ENCODE measurements at regions not wholly inside any gene's neighbourhood (a gene's known extent, or its start where the extent isn't known, plus 50 kb on each side); places are given as distances from the start of the nearest gene placed in this dataset.

DNA sequence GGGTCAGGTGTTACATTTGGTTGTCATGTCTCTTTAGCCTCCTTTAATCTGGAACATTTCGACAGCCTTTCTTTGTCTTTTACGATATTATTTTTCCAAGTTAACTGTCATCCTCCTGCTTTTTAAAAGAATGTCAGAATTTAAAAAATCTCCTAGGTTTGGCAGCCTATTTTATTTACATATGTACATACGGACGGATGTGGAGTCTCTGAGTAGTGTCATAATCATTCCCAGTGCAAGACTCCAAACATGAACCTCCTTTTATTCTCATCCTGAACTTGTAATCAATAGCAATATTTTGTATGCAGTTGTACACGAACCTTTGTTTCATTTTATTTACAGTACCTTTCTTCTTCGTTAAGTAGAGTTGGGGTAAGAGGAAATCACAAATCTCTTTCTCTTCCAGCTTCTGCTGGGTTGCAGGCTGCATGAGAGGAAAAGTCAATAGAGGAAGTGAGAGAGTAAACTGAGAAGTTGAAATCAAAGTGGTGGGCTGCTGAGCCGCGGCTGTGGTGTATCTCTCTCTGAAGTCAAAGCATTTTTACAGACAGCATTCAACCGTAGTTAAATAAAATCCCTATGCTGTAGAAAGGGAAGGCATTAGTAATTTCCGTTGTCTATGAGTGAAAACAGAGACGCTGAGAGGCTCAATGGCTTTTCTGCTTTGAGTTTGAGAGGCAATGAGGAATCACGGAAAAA lies 53.9 kb upstream of the RPS6KA3 start:
- DNase-seq (ENCODE audit: low read depth) = no peak
- H3K4me3 ChIP-seq (replicated peaks; ENCODE audit: low read depth, low read length) = no peak overlapping the region
- TF ChIP-seq CTCF (IDR thresholded peaks at IDR 0.05; ENCODE audit: low read length, missing control alignments) = no peak

DNA sequence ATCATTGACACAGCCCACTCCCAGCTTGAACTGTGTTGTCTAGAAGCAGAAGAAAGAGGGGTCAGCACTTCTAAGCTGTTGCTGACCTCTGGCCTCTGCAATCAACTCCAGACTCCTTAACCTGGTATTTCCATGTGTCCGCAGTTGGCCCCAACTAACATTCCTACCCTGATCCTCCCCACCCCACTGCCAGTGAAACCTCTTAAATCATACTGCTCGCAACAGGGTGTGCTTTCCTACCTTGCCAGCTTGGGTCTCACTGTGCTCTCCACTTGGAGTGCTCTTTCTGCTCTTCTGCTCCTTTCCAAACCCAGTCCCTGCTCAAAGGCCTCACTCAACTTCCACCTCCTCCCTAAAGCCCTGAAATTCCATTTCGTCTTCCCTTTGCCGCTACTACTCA lies 52.3 kb upstream of the RPS6KA3 start:
- H3K4me3 ChIP-seq (replicated peaks; ENCODE audit: low read depth, low read length) = no peak overlapping the region
- no peak for TF ChIP-seq CTCF (IDR thresholded peaks at IDR 0.05; ENCODE audit: low read length, missing control alignments)
- DNase-seq (ENCODE audit: low read depth) = no peak

DNA sequence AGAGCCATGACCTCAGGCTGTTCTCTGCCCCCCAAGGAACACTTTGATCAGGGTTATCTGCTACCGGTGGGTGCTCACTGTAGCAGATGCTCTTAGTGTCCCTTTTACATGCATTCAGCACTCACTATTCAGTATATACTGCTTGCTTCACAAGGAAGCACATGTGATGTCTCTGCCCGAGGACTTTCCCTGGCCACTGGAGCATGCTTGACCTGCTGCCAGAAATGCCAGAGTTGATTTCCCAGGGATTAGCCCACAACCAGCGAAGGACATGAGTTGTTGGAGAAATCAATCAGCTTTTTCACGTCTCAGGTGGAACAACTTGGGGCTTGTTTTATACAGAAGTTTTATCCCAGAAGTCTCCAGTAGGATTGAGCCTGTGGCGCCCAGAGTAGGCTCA lies 51.2 kb upstream of the RPS6KA3 start:
- no peak for TF ChIP-seq CTCF (IDR thresholded peaks at IDR 0.05; ENCODE audit: low read length, missing control alignments)
- DNase-seq (ENCODE audit: low read depth) = no peak
- H3K4me3 ChIP-seq (replicated peaks; ENCODE audit: low read depth, low read length) = no peak overlapping the region
